ENCODE measurements at regions not wholly inside any gene's neighbourhood (a gene's known extent, or its start where the extent isn't known, plus 50 kb on each side); places are given as distances from the start of the nearest gene placed in this dataset.

GRCh38 chr7:52691257-52691656, 344.2 kb upstream of the POM121L12 start:
- TF ChIP-seq, protein P1, sequence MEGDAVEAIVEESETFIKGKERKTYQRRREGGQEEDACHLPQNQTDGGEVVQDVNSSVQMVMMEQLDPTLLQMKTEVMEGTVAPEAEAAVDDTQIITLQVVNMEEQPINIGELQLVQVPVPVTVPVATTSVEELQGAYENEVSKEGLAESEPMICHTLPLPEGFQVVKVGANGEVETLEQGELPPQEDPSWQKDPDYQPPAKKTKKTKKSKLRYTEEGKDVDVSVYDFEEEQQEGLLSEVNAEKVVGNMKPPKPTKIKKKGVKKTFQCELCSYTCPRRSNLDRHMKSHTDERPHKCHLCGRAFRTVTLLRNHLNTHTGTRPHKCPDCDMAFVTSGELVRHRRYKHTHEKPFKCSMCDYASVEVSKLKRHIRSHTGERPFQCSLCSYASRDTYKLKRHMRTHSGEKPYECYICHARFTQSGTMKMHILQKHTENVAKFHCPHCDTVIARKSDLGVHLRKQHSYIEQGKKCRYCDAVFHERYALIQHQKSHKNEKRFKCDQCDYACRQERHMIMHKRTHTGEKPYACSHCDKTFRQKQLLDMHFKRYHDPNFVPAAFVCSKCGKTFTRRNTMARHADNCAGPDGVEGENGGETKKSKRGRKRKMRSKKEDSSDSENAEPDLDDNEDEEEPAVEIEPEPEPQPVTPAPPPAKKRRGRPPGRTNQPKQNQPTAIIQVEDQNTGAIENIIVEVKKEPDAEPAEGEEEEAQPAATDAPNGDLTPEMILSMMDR (IDR thresholded peaks at IDR 0.05; ENCODE audit: low read depth, low read length), result no peak
- no peak overlapping the region for H3K4me3 ChIP-seq (ENCODE audit: low read depth, low read length)

- no peak overlapping the region for H3K4me3 ChIP-seq (ENCODE audit: low read depth, low read length)
- TF ChIP-seq, protein P1 (IDR thresholded peaks at IDR 0.05; ENCODE audit: low read depth, low read length), result no peak
Observed at GRCh38 chr7:52689912-52690311, 345.5 kb upstream of the POM121L12 start.

GRCh38 chr7:52685333-52685732, 350.1 kb upstream of the POM121L12 start:
- TF ChIP-seq, protein P1 (IDR thresholded peaks at IDR 0.05; ENCODE audit: low read depth, low read length), result no peak
- no peak overlapping the region for H3K4me3 ChIP-seq (ENCODE audit: low read depth, low read length)

- no peak overlapping the region for H3K4me3 ChIP-seq (ENCODE audit: low read depth, low read length)
- TF ChIP-seq, protein P1 (IDR thresholded peaks at IDR 0.05; ENCODE audit: low read depth, low read length), result no peak
Observed at GRCh38 chr7:52684388-52684787, 351.0 kb upstream of the POM121L12 start.

GRCh38 chr7:52682993-52683392, 352.4 kb upstream of the POM121L12 start:
- TF ChIP-seq, protein P1 (IDR thresholded peaks at IDR 0.05; ENCODE audit: low read depth, low read length), result no peak
- H3K4me3 ChIP-seq (ENCODE audit: low read depth, low read length), result no peak overlapping the region

DNA sequence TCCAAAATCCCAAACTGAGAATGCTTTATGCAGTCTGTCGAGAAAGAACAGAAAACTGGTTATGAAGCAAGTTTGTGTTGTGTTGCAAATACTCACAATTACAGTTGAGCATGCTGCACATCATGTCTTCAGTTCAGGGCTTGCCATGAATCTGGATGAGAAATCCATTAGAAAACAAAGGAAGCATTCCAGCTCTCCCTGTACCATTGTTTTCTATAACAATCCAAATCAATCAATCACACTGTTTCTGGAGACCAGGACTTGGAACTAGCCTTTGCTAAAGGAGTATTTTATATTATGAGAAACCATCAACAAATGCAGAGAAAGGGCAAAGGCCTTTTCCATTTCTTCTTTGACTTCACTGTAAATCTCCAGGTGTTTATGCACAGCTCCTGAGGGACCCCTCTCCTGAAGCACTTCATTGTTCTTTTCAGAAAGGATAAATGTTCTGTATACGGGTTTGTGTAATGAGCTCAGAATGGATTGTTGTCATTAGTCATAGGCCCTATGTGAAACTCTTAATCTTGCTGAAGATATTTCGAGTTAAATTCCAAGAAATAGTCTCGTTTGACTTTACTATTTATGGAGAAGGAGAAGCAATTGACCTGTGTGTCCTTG, 364.7 kb upstream of the POM121L12 start:
- H3K4me3 ChIP-seq (ENCODE audit: low read depth, low read length), result no peak overlapping the region
- TF ChIP-seq, protein P1 (IDR thresholded peaks at IDR 0.05; ENCODE audit: low read depth, low read length), result no peak

DNA sequence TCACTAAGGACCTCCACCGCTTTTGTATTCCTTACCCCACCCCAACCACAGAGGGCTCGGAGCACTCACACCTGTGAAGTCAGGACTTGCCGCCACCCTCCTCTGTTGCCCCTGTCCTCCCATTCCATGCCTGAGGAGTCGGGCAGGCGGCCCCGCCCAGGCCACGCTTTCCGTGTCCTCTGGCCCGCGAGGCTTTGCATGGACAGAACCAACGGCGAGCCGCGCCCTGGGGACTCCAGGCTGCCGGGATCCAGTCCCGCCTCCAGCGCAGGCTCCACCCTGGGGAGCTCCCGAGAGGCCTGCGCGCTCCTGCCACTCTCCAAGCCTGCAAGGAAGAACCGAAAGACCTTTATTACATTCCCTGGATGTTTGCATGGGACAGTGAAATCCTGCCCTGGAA, 366.4 kb upstream of the POM121L12 start:
- H3K4me3 ChIP-seq (ENCODE audit: low read depth, low read length), result no peak overlapping the region
- TF ChIP-seq, protein P1 (IDR thresholded peaks at IDR 0.05; ENCODE audit: low read depth, low read length), result no peak
